HL-60 (cell line): ENCODE measurements at regions not wholly inside any gene's neighbourhood (a gene's known extent, or its start where the extent isn't known, plus 50 kb on each side); places are given as distances from the start of the nearest gene placed in this dataset.

Experiments
- GABPA ChIP-seq: IDR thresholded peaks from 2 replicates; pipeline ENCODE4 v1.6.1; 2012; ENCODE audit warnings: low read depth
- POLR2AphosphoS5 ChIP-seq: IDR thresholded peaks from 2 replicates; pipeline ENCODE4 v1.6.1; 2012; ENCODE audit warnings: low read depth
- SPI1 ChIP-seq: IDR thresholded peaks from 2 replicates; pipeline ENCODE4 v1.6.1; 2012; ENCODE audit warnings: low read depth, mild to moderate bottlenecking, borderline replicate concordance
- TF ChIP-seq, protein P1 (sequence below): IDR thresholded peaks from 2 replicates; pipeline ENCODE4 v1.6.1; 2012; ENCODE audit warnings: low read depth; ENCODE audit not compliant: insufficient replicate concordance
- TF ChIP-seq, protein P2 (sequence below): IDR thresholded peaks from one replicate; pipeline ENCODE4 v1.5.1; 2011; ENCODE audit warnings: low read length, control low read depth, inconsistent platforms; ENCODE audit not compliant: insufficient read depth

DNA sequence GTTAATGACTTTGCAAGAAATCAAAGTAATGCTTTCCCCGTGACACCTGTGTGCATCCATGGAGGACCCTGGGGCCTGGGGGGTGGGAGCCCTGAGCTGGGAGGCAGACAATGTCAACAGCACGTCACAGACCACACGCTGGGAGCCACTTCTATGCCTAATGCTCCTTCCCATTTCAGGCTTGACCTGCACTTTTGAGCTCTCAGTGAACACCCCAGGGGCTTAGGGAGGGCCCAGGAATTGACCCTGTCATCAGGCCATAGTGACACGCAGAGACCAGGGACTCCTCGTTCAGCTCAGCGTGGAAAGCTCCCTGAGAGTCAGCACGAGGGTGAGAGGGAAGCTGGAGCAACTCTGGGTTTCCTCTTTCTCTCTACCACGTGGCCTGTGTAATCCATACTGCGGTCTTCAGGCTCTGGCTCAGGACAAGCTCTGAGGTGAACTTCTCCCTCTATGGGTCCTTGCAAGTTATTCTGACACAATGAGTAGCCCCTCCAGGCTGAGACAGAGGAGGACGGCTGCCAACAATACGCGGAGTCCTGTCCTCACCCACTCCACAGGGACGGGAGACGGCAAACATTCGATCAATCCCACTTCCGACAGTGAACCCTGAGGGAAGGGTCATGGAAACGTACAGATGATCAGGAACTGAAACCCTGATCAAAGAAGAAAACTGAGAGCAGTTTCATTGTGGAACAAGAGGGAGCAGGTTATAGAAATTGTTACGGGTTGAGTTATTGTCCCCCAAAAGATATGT lies 130.8 kb upstream of the IRX4 start:
- TF ChIP-seq, protein P1, sequence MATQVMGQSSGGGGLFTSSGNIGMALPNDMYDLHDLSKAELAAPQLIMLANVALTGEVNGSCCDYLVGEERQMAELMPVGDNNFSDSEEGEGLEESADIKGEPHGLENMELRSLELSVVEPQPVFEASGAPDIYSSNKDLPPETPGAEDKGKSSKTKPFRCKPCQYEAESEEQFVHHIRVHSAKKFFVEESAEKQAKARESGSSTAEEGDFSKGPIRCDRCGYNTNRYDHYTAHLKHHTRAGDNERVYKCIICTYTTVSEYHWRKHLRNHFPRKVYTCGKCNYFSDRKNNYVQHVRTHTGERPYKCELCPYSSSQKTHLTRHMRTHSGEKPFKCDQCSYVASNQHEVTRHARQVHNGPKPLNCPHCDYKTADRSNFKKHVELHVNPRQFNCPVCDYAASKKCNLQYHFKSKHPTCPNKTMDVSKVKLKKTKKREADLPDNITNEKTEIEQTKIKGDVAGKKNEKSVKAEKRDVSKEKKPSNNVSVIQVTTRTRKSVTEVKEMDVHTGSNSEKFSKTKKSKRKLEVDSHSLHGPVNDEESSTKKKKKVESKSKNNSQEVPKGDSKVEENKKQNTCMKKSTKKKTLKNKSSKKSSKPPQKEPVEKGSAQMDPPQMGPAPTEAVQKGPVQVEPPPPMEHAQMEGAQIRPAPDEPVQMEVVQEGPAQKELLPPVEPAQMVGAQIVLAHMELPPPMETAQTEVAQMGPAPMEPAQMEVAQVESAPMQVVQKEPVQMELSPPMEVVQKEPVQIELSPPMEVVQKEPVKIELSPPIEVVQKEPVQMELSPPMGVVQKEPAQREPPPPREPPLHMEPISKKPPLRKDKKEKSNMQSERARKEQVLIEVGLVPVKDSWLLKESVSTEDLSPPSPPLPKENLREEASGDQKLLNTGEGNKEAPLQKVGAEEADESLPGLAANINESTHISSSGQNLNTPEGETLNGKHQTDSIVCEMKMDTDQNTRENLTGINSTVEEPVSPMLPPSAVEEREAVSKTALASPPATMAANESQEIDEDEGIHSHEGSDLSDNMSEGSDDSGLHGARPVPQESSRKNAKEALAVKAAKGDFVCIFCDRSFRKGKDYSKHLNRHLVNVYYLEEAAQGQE = no peak
- TF ChIP-seq, protein P2, sequence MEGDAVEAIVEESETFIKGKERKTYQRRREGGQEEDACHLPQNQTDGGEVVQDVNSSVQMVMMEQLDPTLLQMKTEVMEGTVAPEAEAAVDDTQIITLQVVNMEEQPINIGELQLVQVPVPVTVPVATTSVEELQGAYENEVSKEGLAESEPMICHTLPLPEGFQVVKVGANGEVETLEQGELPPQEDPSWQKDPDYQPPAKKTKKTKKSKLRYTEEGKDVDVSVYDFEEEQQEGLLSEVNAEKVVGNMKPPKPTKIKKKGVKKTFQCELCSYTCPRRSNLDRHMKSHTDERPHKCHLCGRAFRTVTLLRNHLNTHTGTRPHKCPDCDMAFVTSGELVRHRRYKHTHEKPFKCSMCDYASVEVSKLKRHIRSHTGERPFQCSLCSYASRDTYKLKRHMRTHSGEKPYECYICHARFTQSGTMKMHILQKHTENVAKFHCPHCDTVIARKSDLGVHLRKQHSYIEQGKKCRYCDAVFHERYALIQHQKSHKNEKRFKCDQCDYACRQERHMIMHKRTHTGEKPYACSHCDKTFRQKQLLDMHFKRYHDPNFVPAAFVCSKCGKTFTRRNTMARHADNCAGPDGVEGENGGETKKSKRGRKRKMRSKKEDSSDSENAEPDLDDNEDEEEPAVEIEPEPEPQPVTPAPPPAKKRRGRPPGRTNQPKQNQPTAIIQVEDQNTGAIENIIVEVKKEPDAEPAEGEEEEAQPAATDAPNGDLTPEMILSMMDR = no peak
- TF ChIP-seq GABPA (no peak), POLR2AphosphoS5 (no peak), SPI1 (peak; percentile 78; the same call in 1 of the 2 replicates)
